ENCODE measurements at regions not wholly inside any gene's neighbourhood (a gene's known extent, or its start where the extent isn't known, plus 50 kb on each side); places are given as distances from the start of the nearest gene placed in this dataset.
A peak's percentile ranks its signal among the peaks of the same experiment; 100 is the strongest.

DNA sequence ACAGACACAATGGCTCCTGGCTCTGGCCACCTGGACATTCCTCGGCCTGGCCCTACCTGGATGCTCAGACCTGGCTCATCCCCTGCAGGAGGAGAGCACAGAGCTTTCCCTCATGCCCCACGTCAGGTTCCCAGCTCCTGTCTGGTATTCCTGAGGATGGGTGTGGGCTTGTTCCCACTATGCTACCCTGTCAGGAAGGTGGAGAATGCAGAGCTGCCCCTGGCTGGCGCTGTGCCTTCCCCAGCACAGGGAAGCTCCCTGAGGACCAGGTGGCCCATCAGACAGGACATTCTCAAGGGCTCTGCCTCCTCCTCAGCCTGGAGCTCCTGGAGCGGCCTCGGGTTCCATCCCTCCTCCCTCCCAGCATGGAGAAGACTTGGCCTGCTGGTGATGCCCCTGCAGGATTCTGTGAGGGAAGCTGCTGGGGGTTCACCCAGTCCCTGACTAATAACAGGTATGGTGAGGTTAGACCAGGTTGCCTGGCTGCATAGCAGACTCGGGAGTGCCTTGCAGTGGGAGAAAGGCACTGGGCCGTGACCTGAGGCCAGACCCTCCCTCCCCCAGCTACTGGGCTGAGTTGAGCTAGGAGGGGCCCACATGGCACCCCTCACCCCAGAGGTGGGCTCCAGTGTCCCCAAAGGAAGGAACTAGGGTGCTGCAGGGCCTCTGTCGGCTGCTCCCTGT lies 156.0 kb upstream of the MLN start:
- Histone ChIP-seq H3K4me2 (ENCODE audit: insufficient read depth, insufficient read length, low read length) (no peak overlapping the region), H4K8ac (replicated peaks; ENCODE audit: insufficient read length, low read depth, low read length) (no peak overlapping the region), H4K91ac (ENCODE audit: insufficient read length, low read depth, low read length) (no peak overlapping the region), H3T11ph (ENCODE audit: low read length) (no peak overlapping the region), H3K27ac (ENCODE audit: insufficient read length, low read depth, low read length) (no peak overlapping the region), H2BK12ac (ENCODE audit: insufficient read length, low read depth, low read length) (no peak overlapping the region), H3K9me3 (ENCODE audit: control insufficient read depth, low read depth, low read length) (no peaks in the 10 kb centered on the region), H3K4ac (ENCODE audit: low read depth, low read length) (no peak overlapping the region), H2AFZ (ENCODE audit: low read length) (no peak overlapping the region), H3K56ac (ENCODE audit: insufficient read length, low read depth, low read length) (no peak overlapping the region), H3K14ac (ENCODE audit: insufficient read depth, low read length) (no peak overlapping the region), H2BK20ac (ENCODE audit: low read depth, low read length, poor library complexity, severe bottlenecking) (no peak overlapping the region), H2AK5ac (ENCODE audit: insufficient read length, low read length) (no peak overlapping the region), H3K4me1 (ENCODE audit: insufficient read depth, low read length) (no peaks in the 10 kb centered on the region; the same call in 1 of the 2 replicates), H3K27me3 (ENCODE audit: insufficient read depth, low read length) (no peaks in the 10 kb centered on the region), H3K18ac (ENCODE audit: insufficient read length, low read depth, low read length) (no peak overlapping the region), H2BK120ac (ENCODE audit: low read depth, low read length, poor library complexity, severe bottlenecking) (no peak overlapping the region), H3K79me2 (ENCODE audit: insufficient read depth, low read length) (no peaks in the 10 kb centered on the region), H3K9ac (ENCODE audit: extremely low read depth, insufficient read length, low read length) (no peak overlapping the region), H2BK5ac (ENCODE audit: insufficient read length, low read length) (no peak overlapping the region), H3K23me2 (ENCODE audit: insufficient read length, low read depth, low read length, poor library complexity, severe bottlenecking) (no peaks in the 10 kb centered on the region), H3K23ac (ENCODE audit: insufficient read length, low read depth, low read length) (no peak overlapping the region), H4K20me1 (ENCODE audit: control insufficient read depth, insufficient read depth, insufficient read length) (no peaks in the 10 kb centered on the region), H3K79me1 (ENCODE audit: insufficient read depth, low read depth, low read length, poor library complexity, severe bottlenecking) (no peaks in the 10 kb centered on the region), H2BK15ac (ENCODE audit: low read depth, low read length) (no peak overlapping the region), H4K5ac (ENCODE audit: insufficient read length, low read depth, low read length) (no peak overlapping the region)
- Mint-ChIP-seq H3K27me3 (ENCODE audit: low read depth) (no peaks in the 10 kb centered on the region; the same call in none of the 2 replicates), H3K27ac (peak overlapping the region in 1 of 3 experiments; percentile 70; a peak in 1 of 7 replicates), H3K36me3 (ENCODE audit: insufficient read depth in 1 of 3, low read depth in 3 of 3) (no peaks in the 10 kb centered on the region), H3K4me3 (no peak overlapping the region), H3K9me3 (peaks cover 0 to 3% of the 10 kb centered on the region in 2 experiments; a peak in 1 of 5 replicates), H3K4me1 (peaks cover 24 to 27% of the 10 kb centered on the region in 2 experiments)
- TF ChIP-seq, protein P1, sequence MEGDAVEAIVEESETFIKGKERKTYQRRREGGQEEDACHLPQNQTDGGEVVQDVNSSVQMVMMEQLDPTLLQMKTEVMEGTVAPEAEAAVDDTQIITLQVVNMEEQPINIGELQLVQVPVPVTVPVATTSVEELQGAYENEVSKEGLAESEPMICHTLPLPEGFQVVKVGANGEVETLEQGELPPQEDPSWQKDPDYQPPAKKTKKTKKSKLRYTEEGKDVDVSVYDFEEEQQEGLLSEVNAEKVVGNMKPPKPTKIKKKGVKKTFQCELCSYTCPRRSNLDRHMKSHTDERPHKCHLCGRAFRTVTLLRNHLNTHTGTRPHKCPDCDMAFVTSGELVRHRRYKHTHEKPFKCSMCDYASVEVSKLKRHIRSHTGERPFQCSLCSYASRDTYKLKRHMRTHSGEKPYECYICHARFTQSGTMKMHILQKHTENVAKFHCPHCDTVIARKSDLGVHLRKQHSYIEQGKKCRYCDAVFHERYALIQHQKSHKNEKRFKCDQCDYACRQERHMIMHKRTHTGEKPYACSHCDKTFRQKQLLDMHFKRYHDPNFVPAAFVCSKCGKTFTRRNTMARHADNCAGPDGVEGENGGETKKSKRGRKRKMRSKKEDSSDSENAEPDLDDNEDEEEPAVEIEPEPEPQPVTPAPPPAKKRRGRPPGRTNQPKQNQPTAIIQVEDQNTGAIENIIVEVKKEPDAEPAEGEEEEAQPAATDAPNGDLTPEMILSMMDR (conservative IDR thresholded peaks at IDR 0.05): no peak
- no peak for DNase-seq
- WGBS (ENCODE audit: extremely low coverage, insufficient read length, low lambda C conversion rate): no CpG with 5 or more reads among the region's 8 CpGs

Data from H9 (cell line).